ENCODE measurements at regions not wholly inside any gene's neighbourhood (a gene's known extent, or its start where the extent isn't known, plus 50 kb on each side); places are given as distances from the start of the nearest gene placed in this dataset.
A peak's percentile ranks its signal among the peaks of the same experiment; 100 is the strongest.

DNA sequence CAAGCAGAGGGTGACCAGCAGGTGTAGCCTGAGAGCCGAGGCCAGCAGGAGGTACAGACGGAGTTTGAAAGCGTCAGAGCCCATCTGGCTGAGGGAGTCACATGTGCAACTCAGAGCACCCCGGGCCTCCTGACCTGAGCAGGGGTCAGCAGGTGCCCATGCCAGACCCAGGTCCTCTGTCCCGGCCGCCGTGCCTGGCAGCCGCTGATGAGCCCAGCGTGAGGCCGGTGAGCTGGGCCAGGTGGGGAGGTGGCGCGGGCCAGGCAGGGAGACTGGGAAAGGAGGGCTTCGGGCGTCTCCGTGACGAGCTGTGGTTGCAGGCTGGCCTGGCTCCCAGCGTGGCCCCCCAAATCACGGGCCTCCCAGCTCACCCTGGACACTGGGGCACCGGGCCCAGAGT, 130.9 kb downstream of the CHSY1 start:
- Histone ChIP-seq H4K5ac (ENCODE audit: insufficient read length, low read depth, low read length) (no peak overlapping the region), H3K4me2 (ENCODE audit: insufficient read depth, insufficient read length, low read length) (no peak overlapping the region), H2BK5ac (ENCODE audit: insufficient read length, low read length) (no peak overlapping the region), H2BK15ac (ENCODE audit: low read depth, low read length) (no peak overlapping the region), H4K8ac (replicated peaks; ENCODE audit: insufficient read length, low read depth, low read length) (no peak overlapping the region), H3K9ac (ENCODE audit: extremely low read depth, insufficient read length, low read length) (no peak overlapping the region), H2AK5ac (ENCODE audit: insufficient read length, low read length) (no peak overlapping the region), H3K23ac (ENCODE audit: insufficient read length, low read depth, low read length) (no peak overlapping the region), H2AFZ (ENCODE audit: low read length) (no peak overlapping the region), H4K20me1 (ENCODE audit: control insufficient read depth, insufficient read depth, insufficient read length) (no peaks in the 10 kb centered on the region), H3K18ac (ENCODE audit: insufficient read length, low read depth, low read length) (no peak overlapping the region), H2BK12ac (ENCODE audit: insufficient read length, low read depth, low read length) (no peak overlapping the region), H3K27ac (ENCODE audit: insufficient read length, low read depth, low read length) (no peak overlapping the region), H3K56ac (ENCODE audit: insufficient read length, low read depth, low read length) (no peak overlapping the region), H3K79me2 (ENCODE audit: insufficient read depth, low read length) (no peaks in the 10 kb centered on the region), H3K14ac (ENCODE audit: insufficient read depth, low read length) (no peak overlapping the region), H3K79me1 (ENCODE audit: insufficient read depth, low read depth, low read length, poor library complexity, severe bottlenecking) (no peaks in the 10 kb centered on the region), H4K91ac (ENCODE audit: insufficient read length, low read depth, low read length) (no peak overlapping the region), H3K27me3 (ENCODE audit: insufficient read depth, low read length) (no peaks in the 10 kb centered on the region), H2BK20ac (ENCODE audit: low read depth, low read length, poor library complexity, severe bottlenecking) (no peak overlapping the region), H3K9me3 (ENCODE audit: control insufficient read depth, low read depth, low read length) (no peaks in the 10 kb centered on the region), H2BK120ac (ENCODE audit: low read depth, low read length, poor library complexity, severe bottlenecking) (no peak overlapping the region), H3K4ac (ENCODE audit: low read depth, low read length) (no peak overlapping the region), H3T11ph (ENCODE audit: low read length) (no peak overlapping the region), H3K23me2 (ENCODE audit: insufficient read length, low read depth, low read length, poor library complexity, severe bottlenecking) (no peaks in the 10 kb centered on the region), H3K4me1 (ENCODE audit: insufficient read depth, low read length) (no peaks in the 10 kb centered on the region; the same call in 1 of the 2 replicates)
- no CpG with 5 or more reads among the region's 19 CpGs for WGBS (ENCODE audit: extremely low coverage, insufficient read length, low lambda C conversion rate)
- H3K27ac Mint-ChIP-seq: peak overlapping the region in 1 of 3 experiments; percentile 91; a peak in 1 of 7 replicates
- H3K4me1 Mint-ChIP-seq: peaks cover 16 to 33% of the 10 kb centered on the region in 2 experiments
- no peak for DNase-seq
- TF ChIP-seq, protein P1, sequence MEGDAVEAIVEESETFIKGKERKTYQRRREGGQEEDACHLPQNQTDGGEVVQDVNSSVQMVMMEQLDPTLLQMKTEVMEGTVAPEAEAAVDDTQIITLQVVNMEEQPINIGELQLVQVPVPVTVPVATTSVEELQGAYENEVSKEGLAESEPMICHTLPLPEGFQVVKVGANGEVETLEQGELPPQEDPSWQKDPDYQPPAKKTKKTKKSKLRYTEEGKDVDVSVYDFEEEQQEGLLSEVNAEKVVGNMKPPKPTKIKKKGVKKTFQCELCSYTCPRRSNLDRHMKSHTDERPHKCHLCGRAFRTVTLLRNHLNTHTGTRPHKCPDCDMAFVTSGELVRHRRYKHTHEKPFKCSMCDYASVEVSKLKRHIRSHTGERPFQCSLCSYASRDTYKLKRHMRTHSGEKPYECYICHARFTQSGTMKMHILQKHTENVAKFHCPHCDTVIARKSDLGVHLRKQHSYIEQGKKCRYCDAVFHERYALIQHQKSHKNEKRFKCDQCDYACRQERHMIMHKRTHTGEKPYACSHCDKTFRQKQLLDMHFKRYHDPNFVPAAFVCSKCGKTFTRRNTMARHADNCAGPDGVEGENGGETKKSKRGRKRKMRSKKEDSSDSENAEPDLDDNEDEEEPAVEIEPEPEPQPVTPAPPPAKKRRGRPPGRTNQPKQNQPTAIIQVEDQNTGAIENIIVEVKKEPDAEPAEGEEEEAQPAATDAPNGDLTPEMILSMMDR (conservative IDR thresholded peaks at IDR 0.05): no peak
- H3K36me3 Mint-ChIP-seq (ENCODE audit: insufficient read depth in 1 of 3, low read depth in 3 of 3): no peaks in the 10 kb centered on the region
- H3K4me3 Mint-ChIP-seq: no peak overlapping the region
- no peaks in the 10 kb centered on the region; a peak in 1 of 5 replicates for H3K9me3 Mint-ChIP-seq
- peaks cover 3% of the 10 kb centered on the region; the same call in 1 of the 2 replicates for H3K27me3 Mint-ChIP-seq (ENCODE audit: low read depth)
